ENCODE measurements at regions not wholly inside any gene's neighbourhood (a gene's known extent, or its start where the extent isn't known, plus 50 kb on each side); places are given as distances from the start of the nearest gene placed in this dataset.

DNA sequence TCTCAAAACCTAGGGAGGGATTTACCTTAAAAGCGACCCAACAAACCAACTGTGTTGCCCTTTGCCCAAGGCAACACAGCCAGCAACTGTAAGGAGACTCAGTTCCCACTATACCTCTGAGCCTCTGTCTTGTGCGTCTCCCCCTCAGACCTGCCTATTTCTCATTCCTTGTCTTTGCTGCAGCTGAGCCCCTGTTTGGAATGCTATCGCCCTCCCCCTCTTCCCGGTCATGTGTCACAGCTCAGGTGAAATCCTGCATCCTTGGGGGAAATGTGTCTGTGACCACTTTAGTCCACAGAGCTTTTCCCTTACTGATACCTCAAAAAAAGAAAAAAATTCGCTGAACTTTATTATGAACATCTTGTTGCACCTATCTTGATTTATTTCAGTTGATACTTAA lies 52.0 kb upstream of the LRIG1 start:
- ATAC-seq: no peak
- H3K27me3 ChIP-seq (ENCODE audit: insufficient read depth, low read length): no peaks in the 10 kb centered on the region
- H3K4me2 ChIP-seq (ENCODE audit: low read length): no peak overlapping the region
- H3K9me3 ChIP-seq (ENCODE audit: control insufficient read depth in 1 of 2, insufficient read depth in 1 of 2, low read depth in 1 of 2, low read length in 2 of 2): no peaks in the 10 kb centered on the region
- ChIA-PET RAD21 (ENCODE audit: low non-redundant PET in 1 of 2, low total read pairs in 2 of 2, uncharacterized antibody in 2 of 2, unreplicated experiment in 2 of 2) (no interaction called here), POLR2A (no interaction called here), CTCF (no interaction called here)
- H4K20me1 ChIP-seq (ENCODE audit: insufficient read depth): no peaks in the 10 kb centered on the region
- H3K27ac ChIP-seq (ENCODE audit: low read depth, low read length): no peak overlapping the region
- no peak overlapping the region for H3K9ac ChIP-seq (ENCODE audit: low read length)
- H3K4me3 ChIP-seq (replicated peaks in 1 of 2; ENCODE audit: low read depth in 1 of 2, low read length in 2 of 2): no peak overlapping the region
- H3K9me2 ChIP-seq (ENCODE audit: insufficient read depth): no peaks in the 10 kb centered on the region
- no peak overlapping the region for H2AFZ ChIP-seq (ENCODE audit: low read depth, low read length, poor library complexity, severe bottlenecking)
- H3K79me2 ChIP-seq (ENCODE audit: insufficient read depth, low read length): no peaks in the 10 kb centered on the region
- no peaks in the 10 kb centered on the region for H3K36me3 ChIP-seq (ENCODE audit: control insufficient read depth in 1 of 2, insufficient read depth in 2 of 2, low read length in 2 of 2)
- no peak for DNase-seq (ENCODE audit: low read depth, low spot score)
- intact Hi-C loops (cut with micrococcal nuclease): no loop called here
- no TSS peak for BruUV-seq (replicated peaks)
- peaks cover 0 to 5% of the 10 kb centered on the region in 2 experiments; a peak in 1 of 4 replicates for H3K4me1 ChIP-seq (ENCODE audit: control insufficient read depth in 1 of 2, insufficient read depth in 2 of 2, low read length in 2 of 2)
- TF ChIP-seq RAD21 (IDR thresholded peaks at IDR 0.05; ENCODE audit: low read depth): no peak

DNA sequence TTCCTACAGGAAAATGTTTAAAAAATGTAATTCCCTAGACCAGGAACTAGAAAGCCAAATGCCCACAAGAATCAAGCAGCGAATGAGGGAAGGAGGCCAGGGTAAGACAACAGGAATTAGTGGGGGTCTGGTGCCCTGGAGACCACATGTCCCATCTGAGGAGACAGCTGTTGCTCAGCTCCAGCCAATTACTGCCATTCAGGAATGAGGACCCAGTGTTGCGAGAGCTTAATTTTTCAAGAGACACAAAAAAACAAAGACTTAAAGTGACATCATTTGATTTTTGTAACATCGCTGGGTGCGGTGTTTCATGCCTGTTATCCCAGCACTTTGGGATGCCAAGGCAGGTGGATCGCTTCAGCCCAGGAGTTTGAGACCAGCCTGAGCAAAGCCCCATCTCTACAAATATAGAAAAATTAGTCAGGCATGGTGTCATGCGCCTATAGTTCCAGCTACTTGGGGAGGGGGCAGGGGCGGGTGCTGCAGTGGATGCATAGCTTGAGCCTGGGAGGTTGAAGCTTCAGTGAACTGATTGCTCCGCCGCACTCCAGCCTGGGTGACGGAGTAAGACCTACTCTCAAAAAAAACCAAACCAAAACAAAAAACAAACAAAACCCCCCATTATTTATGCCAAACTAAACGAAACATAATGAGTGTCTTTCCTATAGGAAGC lies 52.8 kb upstream of the LRIG1 start:
- no peak overlapping the region for H3K9ac ChIP-seq (ENCODE audit: low read length)
- no peaks in the 10 kb centered on the region for H4K20me1 ChIP-seq (ENCODE audit: insufficient read depth)
- H3K36me3 ChIP-seq (ENCODE audit: control insufficient read depth in 1 of 2, insufficient read depth in 2 of 2, low read length in 2 of 2): no peaks in the 10 kb centered on the region
- H2AFZ ChIP-seq (ENCODE audit: low read depth, low read length, poor library complexity, severe bottlenecking): no peak overlapping the region
- ATAC-seq (no peak), DNase-seq (ENCODE audit: low read depth, low spot score) (no peak)
- no peak overlapping the region for H3K4me2 ChIP-seq (ENCODE audit: low read length)
- no peaks in the 10 kb centered on the region for H3K79me2 ChIP-seq (ENCODE audit: insufficient read depth, low read length)
- intact Hi-C loops (cut with micrococcal nuclease): no loop called here
- H3K27me3 ChIP-seq (ENCODE audit: insufficient read depth, low read length): no peaks in the 10 kb centered on the region
- no peaks in the 10 kb centered on the region for H3K9me2 ChIP-seq (ENCODE audit: insufficient read depth)
- BruUV-seq (replicated peaks): no TSS peak
- RAD21 ChIA-PET (ENCODE audit: low non-redundant PET in 1 of 2, low total read pairs in 2 of 2, uncharacterized antibody in 2 of 2, unreplicated experiment in 2 of 2): no interaction called here
- POLR2A ChIA-PET: no interaction called here
- CTCF ChIA-PET: no interaction called here
- no peak overlapping the region for H3K27ac ChIP-seq (ENCODE audit: low read depth, low read length)
- no peaks in the 10 kb centered on the region for H3K9me3 ChIP-seq (ENCODE audit: control insufficient read depth in 1 of 2, insufficient read depth in 1 of 2, low read depth in 1 of 2, low read length in 2 of 2)
- no peak overlapping the region for H3K4me3 ChIP-seq (replicated peaks in 1 of 2; ENCODE audit: low read depth in 1 of 2, low read length in 2 of 2)
- peaks cover 0 to 5% of the 10 kb centered on the region in 2 experiments; a peak in 1 of 4 replicates for H3K4me1 ChIP-seq (ENCODE audit: control insufficient read depth in 1 of 2, insufficient read depth in 2 of 2, low read length in 2 of 2)
- TF ChIP-seq EZH2phosphoT487 (IDR thresholded peaks at IDR 0.05; ENCODE audit: borderline replicate concordance): no peak
- no peak for TF ChIP-seq CEBPB (IDR thresholded peaks at IDR 0.05; ENCODE audit: low read depth)
- no peak for TF ChIP-seq SP1 (IDR thresholded peaks at IDR 0.05; ENCODE audit: low read depth)
- no peak for TF ChIP-seq FOSL1 (IDR thresholded peaks at IDR 0.05; ENCODE audit: low read depth)
- no peak for TF ChIP-seq JUND (IDR thresholded peaks at IDR 0.05)
- no peak for TF ChIP-seq ZNF274 (IDR thresholded peaks at IDR 0.05; ENCODE audit: low read depth, low read length)
- TF ChIP-seq, protein P1, sequence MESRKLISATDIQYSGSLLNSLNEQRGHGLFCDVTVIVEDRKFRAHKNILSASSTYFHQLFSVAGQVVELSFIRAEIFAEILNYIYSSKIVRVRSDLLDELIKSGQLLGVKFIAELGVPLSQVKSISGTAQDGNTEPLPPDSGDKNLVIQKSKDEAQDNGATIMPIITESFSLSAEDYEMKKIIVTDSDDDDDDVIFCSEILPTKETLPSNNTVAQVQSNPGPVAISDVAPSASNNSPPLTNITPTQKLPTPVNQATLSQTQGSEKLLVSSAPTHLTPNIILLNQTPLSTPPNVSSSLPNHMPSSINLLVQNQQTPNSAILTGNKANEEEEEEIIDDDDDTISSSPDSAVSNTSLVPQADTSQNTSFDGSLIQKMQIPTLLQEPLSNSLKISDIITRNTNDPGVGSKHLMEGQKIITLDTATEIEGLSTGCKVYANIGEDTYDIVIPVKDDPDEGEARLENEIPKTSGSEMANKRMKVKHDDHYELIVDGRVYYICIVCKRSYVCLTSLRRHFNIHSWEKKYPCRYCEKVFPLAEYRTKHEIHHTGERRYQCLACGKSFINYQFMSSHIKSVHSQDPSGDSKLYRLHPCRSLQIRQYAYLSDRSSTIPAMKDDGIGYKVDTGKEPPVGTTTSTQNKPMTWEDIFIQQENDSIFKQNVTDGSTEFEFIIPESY (IDR thresholded peaks at IDR 0.05; ENCODE audit: extremely low read depth, insufficient replicate concordance, low read length): no peak
- TF ChIP-seq, protein P2, sequence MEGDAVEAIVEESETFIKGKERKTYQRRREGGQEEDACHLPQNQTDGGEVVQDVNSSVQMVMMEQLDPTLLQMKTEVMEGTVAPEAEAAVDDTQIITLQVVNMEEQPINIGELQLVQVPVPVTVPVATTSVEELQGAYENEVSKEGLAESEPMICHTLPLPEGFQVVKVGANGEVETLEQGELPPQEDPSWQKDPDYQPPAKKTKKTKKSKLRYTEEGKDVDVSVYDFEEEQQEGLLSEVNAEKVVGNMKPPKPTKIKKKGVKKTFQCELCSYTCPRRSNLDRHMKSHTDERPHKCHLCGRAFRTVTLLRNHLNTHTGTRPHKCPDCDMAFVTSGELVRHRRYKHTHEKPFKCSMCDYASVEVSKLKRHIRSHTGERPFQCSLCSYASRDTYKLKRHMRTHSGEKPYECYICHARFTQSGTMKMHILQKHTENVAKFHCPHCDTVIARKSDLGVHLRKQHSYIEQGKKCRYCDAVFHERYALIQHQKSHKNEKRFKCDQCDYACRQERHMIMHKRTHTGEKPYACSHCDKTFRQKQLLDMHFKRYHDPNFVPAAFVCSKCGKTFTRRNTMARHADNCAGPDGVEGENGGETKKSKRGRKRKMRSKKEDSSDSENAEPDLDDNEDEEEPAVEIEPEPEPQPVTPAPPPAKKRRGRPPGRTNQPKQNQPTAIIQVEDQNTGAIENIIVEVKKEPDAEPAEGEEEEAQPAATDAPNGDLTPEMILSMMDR (IDR thresholded peaks at IDR 0.05 in 2 of 3, conservative IDR thresholded peaks at IDR 0.05 in 1 of 3; ENCODE audit: borderline replicate concordance in 1 of 3, insufficient read depth in 1 of 3, low read depth in 2 of 3, low read length in 2 of 3): no peak
- TF ChIP-seq EGR1 (IDR thresholded peaks at IDR 0.05; ENCODE audit: low read depth): no peak
- TF ChIP-seq, protein P3, sequence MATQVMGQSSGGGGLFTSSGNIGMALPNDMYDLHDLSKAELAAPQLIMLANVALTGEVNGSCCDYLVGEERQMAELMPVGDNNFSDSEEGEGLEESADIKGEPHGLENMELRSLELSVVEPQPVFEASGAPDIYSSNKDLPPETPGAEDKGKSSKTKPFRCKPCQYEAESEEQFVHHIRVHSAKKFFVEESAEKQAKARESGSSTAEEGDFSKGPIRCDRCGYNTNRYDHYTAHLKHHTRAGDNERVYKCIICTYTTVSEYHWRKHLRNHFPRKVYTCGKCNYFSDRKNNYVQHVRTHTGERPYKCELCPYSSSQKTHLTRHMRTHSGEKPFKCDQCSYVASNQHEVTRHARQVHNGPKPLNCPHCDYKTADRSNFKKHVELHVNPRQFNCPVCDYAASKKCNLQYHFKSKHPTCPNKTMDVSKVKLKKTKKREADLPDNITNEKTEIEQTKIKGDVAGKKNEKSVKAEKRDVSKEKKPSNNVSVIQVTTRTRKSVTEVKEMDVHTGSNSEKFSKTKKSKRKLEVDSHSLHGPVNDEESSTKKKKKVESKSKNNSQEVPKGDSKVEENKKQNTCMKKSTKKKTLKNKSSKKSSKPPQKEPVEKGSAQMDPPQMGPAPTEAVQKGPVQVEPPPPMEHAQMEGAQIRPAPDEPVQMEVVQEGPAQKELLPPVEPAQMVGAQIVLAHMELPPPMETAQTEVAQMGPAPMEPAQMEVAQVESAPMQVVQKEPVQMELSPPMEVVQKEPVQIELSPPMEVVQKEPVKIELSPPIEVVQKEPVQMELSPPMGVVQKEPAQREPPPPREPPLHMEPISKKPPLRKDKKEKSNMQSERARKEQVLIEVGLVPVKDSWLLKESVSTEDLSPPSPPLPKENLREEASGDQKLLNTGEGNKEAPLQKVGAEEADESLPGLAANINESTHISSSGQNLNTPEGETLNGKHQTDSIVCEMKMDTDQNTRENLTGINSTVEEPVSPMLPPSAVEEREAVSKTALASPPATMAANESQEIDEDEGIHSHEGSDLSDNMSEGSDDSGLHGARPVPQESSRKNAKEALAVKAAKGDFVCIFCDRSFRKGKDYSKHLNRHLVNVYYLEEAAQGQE (IDR thresholded peaks at IDR 0.05; ENCODE audit: low read depth): no peak
- no peak for TF ChIP-seq EZH2 (IDR thresholded peaks at IDR 0.05)
- TF ChIP-seq TCF7L2 (IDR thresholded peaks at IDR 0.05; ENCODE audit: borderline replicate concordance, extremely low read depth, insufficient read depth, insufficient read length): no peak

Measured in HCT116 (cell line).